ENCODE measurements at regions not wholly inside any gene's neighbourhood (a gene's known extent, or its start where the extent isn't known, plus 50 kb on each side); places are given as distances from the start of the nearest gene placed in this dataset.

DNA sequence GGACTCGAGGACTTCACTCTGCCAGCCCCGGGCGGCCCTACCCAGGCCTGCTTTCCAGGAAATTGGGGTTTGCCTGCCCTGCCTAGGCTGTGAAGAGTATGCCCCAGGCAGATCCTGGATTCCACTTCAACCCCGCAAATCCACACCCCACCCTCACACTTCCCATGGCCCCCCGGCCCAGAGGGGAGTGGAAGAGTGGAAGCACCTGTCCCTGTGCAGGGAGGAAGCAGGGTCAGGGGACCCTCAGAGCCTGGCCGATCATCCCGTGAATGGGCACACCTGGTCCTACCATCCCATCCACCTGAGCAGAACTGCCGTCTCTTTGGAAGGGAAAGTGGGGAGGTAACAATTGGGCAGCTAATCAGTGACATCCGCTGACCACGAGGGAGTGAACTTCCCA, 245.2 kb downstream of the EIPR1 start:
- no peaks in the 10 kb centered on the region for H3K36me3 ChIP-seq (ENCODE audit: insufficient read depth in 1 of 2, low read depth in 1 of 2)
- H3K4me3 ChIP-seq = no peak overlapping the region
- DNase-seq = no peak
- H3K4me1 ChIP-seq = no peaks in the 10 kb centered on the region
- TF ChIP-seq, protein P1, sequence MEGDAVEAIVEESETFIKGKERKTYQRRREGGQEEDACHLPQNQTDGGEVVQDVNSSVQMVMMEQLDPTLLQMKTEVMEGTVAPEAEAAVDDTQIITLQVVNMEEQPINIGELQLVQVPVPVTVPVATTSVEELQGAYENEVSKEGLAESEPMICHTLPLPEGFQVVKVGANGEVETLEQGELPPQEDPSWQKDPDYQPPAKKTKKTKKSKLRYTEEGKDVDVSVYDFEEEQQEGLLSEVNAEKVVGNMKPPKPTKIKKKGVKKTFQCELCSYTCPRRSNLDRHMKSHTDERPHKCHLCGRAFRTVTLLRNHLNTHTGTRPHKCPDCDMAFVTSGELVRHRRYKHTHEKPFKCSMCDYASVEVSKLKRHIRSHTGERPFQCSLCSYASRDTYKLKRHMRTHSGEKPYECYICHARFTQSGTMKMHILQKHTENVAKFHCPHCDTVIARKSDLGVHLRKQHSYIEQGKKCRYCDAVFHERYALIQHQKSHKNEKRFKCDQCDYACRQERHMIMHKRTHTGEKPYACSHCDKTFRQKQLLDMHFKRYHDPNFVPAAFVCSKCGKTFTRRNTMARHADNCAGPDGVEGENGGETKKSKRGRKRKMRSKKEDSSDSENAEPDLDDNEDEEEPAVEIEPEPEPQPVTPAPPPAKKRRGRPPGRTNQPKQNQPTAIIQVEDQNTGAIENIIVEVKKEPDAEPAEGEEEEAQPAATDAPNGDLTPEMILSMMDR (IDR thresholded peaks at IDR 0.05) = no peak
- no peak for ATAC-seq
- WGBS, 3 donors = 67 to 84% (median 72%) methylated on average over 10 of the region's 10 CpGs
- H3K27me3 ChIP-seq (ENCODE audit: insufficient read depth in 3 of 3, low read length in 2 of 3) = peaks cover 0 to 19% (median 0%) of the 10 kb centered on the region in 3 donors
- no peaks in the 10 kb centered on the region for H3K9me3 ChIP-seq
- no peak overlapping the region for H3K27ac ChIP-seq
- intact Hi-C loops (cut with DNase I) = no loop called here

DNA sequence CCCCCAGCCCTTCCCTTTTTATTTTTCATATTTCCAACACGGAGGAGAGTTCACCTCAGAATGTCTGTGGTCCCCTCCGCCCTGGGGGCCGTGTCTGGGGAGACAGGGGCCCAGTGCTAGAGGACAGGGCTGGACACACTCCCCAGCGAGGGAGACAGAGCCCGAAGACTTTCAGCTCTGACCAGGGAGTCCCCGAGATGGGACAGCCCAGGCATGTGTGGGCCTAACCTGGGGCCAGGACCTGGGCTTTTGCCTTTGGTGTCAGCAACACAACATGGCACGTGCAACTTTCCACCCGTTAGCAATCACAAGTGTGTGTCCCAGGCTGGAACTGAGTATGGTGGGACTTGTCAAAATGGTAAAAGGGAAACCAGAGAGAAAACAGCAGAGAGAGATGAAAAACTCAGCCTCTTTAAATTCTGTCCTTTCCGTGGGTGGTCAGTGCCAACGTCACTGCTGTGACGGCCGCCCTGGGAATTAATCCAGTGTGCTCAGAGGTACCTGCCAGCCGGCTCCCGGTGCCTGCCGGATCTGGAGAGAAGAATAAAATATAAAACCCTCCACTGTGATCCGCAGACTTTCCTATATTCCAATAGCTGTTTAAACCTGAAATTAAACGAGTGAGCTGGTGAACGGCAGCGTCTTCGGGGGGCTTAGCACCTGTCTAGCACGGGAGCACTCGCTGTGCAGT, 245.8 kb downstream of the EIPR1 start:
- ATAC-seq = no peak
- no peaks in the 10 kb centered on the region for H3K9me3 ChIP-seq
- peaks cover 0 to 19% (median 4%) of the 10 kb centered on the region in 3 donors for H3K27me3 ChIP-seq (ENCODE audit: insufficient read depth in 3 of 3, low read length in 2 of 3)
- TF ChIP-seq, protein P1 (IDR thresholded peaks at IDR 0.05) = no peak
- no peak overlapping the region for H3K27ac ChIP-seq
- no peak overlapping the region for H3K4me3 ChIP-seq
- intact Hi-C loops (cut with DNase I) = no loop called here
- WGBS, 3 donors = 43 to 59% (median 49%) methylated on average over 21 to 22 of the region's 22 CpGs
- H3K36me3 ChIP-seq (ENCODE audit: insufficient read depth in 1 of 2, low read depth in 1 of 2) = no peaks in the 10 kb centered on the region
- no peak for DNase-seq
- no peaks in the 10 kb centered on the region for H3K4me1 ChIP-seq

DNA sequence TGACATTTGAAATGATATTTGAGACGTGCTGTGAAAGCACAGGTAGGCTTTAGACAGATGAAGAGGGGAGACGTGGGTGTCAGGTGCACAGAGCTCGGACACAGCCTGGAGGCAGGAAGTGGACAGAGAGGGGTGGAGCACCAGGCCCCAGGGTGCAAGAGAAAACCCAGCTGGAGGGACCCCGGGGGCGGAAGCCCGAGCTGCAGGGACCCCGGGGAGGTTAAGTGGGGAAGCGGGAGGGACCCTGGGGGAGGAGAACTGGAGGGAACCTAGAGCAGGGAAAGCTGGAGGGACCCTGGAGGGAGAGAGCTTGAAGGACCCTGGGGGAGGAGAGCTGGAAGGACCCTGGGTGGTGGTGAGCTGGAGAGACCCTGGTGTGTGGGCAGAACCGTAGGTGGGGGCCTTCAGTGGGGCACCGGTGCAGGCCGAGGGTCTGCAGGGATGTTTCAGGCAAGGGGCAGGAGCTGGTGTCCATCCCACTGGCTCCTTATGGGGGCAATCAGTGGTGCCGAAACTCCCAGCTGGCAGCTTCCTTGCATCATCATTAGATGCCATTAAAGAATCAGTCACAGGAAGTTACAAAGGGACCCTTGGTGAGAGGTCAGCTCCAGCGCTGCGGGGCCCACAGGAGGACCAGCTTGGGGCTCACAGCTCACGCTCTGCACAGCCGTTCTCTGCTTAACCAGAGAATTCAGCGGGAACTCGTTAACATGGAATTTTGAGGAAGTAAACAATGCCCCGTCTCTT, 246.6 kb downstream of the EIPR1 start:
- Histone ChIP-seq H3K27ac (no peak overlapping the region), H3K36me3 (ENCODE audit: insufficient read depth in 1 of 2, low read depth in 1 of 2) (no peaks in the 10 kb centered on the region), H3K4me1 (no peaks in the 10 kb centered on the region), H3K4me3 (no peak overlapping the region), H3K27me3 (ENCODE audit: insufficient read depth in 3 of 3, low read length in 2 of 3) (peaks cover 0 to 19% (median 4%) of the 10 kb centered on the region in 3 donors), H3K9me3 (no peaks in the 10 kb centered on the region)
- intact Hi-C loops (cut with DNase I) = no loop called here
- DNase-seq (no peak), ATAC-seq (no peak)
- WGBS, 3 donors = 68 to 77% (median 72%) methylated on average over 19 of the region's 19 CpGs
- TF ChIP-seq, protein P1 (IDR thresholded peaks at IDR 0.05) = no peak

DNA sequence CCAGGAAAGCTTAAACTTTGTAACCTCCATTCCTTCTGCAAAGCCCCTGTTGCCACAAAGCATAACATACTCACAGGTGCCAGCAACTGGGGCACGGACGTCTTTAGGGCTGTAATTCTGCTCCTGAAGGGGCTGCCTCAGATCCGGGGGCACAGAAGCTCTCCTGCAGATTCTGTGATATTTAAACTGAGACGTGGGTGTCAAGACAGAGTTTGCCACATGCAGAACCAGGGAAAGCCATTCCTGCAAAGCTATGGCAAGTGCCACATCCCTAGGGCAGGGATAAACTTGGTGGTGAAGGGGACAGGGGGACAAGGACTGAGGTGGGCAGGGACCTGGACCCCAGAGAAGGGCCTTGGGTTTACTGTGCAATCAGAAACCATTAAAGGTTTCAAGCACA, 247.2 kb downstream of the EIPR1 start:
- Histone ChIP-seq H3K27ac (no peak overlapping the region), H3K4me1 (no peaks in the 10 kb centered on the region), H3K9me3 (no peaks in the 10 kb centered on the region), H3K36me3 (ENCODE audit: insufficient read depth in 1 of 2, low read depth in 1 of 2) (no peaks in the 10 kb centered on the region), H3K4me3 (no peak overlapping the region), H3K27me3 (ENCODE audit: insufficient read depth in 3 of 3, low read length in 2 of 3) (peaks cover 0 to 24% (median 4%) of the 10 kb centered on the region in 3 donors)
- intact Hi-C loops (cut with DNase I) = no loop called here
- ATAC-seq (no peak), DNase-seq (no peak)
- TF ChIP-seq, protein P1 (IDR thresholded peaks at IDR 0.05) = no peak
- WGBS, 3 donors = 90 to 95% (median 94%) methylated on average over 4 of the region's 4 CpGs
